ENCODE measurements at regions not wholly inside any gene's neighbourhood (a gene's known extent, or its start where the extent isn't known, plus 50 kb on each side); places are given as distances from the start of the nearest gene placed in this dataset.

- no peak for DNase-seq
These were observed 59.1 kb upstream of the GRPEL1 start for GRCh38 chr4:7126981-7127380.

GRCh38 chr4:7124689-7125442 is 57.0 kb upstream of the GRPEL1 start:
- peak; percentile 20 for DNase-seq

GRCh38 chr4:7121866-7122653 is 54.2 kb upstream of the GRPEL1 start:
- no peak for DNase-seq

GRCh38 chr4:7121174-7121573 is 53.3 kb upstream of the GRPEL1 start:
- no peak for DNase-seq

GRCh38 chr4:7120341-7120740 is 52.5 kb upstream of the GRPEL1 start:
- DNase-seq: no peak

GRCh38 chr4:7118013-7118832 is 50.4 kb upstream of the GRPEL1 start:
- DNase-seq: no peak
